Testis (tissue), 2 donors: ENCODE measurements at regions not wholly inside any gene's neighbourhood (a gene's known extent, or its start where the extent isn't known, plus 50 kb on each side); places are given as distances from the start of the nearest gene placed in this dataset.

Experiments
- POLR2A ChIP-seq: fragments of 450-650 bp; IDR thresholded peaks from one replicate; pipeline ENCODE4 v1.6.1; 2017; ENCODE audit warnings: antibody characterized with exemption, mild to moderate bottlenecking, moderate library complexity
- TF ChIP-seq, protein P1 (sequence below), 3 experiments: fragments of 450-650 bp in 2 of 3; fragments of 200-600 bp in 1 of 3; sonication (generic) in 1 of 3; IDR thresholded peaks; one replicate each; pipeline ENCODE4 v1.5.1; 2016 to 2019; ENCODE audit warnings: antibody characterized with exemption in 3 of 3, mild to moderate bottlenecking in 2 of 3, moderate library complexity in 1 of 3

DNA sequence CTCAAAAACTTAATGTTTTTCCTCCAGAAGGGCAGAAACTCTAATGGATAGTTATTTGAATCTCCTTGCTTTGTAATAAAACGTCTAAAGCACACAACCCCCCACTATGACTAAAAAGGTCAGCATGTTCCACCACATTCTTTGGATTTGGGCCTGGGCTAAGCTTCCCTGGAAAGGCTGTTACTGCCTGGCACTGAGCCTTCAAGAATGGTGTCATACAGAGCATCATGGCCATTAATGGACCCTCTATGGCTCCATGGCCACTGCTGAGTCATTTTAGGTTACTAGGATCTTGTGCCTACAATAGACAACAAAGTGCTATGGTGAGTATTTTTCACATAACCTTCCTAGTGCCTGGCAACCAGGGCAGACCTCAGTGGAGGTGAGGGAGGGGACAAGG is 242.6 kb upstream of the FAT3 start:
- TF ChIP-seq, protein P1, sequence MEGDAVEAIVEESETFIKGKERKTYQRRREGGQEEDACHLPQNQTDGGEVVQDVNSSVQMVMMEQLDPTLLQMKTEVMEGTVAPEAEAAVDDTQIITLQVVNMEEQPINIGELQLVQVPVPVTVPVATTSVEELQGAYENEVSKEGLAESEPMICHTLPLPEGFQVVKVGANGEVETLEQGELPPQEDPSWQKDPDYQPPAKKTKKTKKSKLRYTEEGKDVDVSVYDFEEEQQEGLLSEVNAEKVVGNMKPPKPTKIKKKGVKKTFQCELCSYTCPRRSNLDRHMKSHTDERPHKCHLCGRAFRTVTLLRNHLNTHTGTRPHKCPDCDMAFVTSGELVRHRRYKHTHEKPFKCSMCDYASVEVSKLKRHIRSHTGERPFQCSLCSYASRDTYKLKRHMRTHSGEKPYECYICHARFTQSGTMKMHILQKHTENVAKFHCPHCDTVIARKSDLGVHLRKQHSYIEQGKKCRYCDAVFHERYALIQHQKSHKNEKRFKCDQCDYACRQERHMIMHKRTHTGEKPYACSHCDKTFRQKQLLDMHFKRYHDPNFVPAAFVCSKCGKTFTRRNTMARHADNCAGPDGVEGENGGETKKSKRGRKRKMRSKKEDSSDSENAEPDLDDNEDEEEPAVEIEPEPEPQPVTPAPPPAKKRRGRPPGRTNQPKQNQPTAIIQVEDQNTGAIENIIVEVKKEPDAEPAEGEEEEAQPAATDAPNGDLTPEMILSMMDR (IDR thresholded peaks at IDR 0.05), result no peak
- TF ChIP-seq POLR2A, result no peak
